NCI-H1048 (cell line): ENCODE measurements at regions not wholly inside any gene's neighbourhood (a gene's known extent, or its start where the extent isn't known, plus 50 kb on each side); places are given as distances from the start of the nearest gene placed in this dataset.
"Not testable (repeated sequence)": the region's sequence is repeated elsewhere in the genome, so short reads cannot be mapped to it uniquely, and the experiment has no call there.

Experiments used
- DNase-seq: peaks from one replicate; lab custom pipeline; 2025; lab: John Stamatoyannopoulos, UW

GRCh38 chr5:92992073-92992472, 588.9 kb downstream of the NR2F1-AS1 start:
- no peak for DNase-seq

- no peak for DNase-seq
Measured at GRCh38 chr5:92991581-92992067, 589.4 kb downstream of the NR2F1-AS1 start.

GRCh38 chr5:92990771-92991170, 590.2 kb downstream of the NR2F1-AS1 start:
- DNase-seq, result no peak

- no peak for DNase-seq
Measured at GRCh38 chr5:92981001-92981400, 600.0 kb downstream of the NR2F1-AS1 start.

- DNase-seq, result no peak
Measured at GRCh38 chr5:92980491-92980890, 600.5 kb downstream of the NR2F1-AS1 start.

GRCh38 chr5:92979716-92980115, 601.3 kb downstream of the NR2F1-AS1 start:
- no peak for DNase-seq

- no peak for DNase-seq
Measured at GRCh38 chr5:92977846-92978540, 603.0 kb downstream of the NR2F1-AS1 start.

- no peak for DNase-seq
Measured at GRCh38 chr5:92976156-92976555, 604.9 kb downstream of the NR2F1-AS1 start.

GRCh38 chr5:92969781-92970237, 611.2 kb downstream of the NR2F1-AS1 start:
- DNase-seq, result no peak

- no peak for DNase-seq
Measured at GRCh38 chr5:92969191-92969780, 611.7 kb downstream of the NR2F1-AS1 start.

GRCh38 chr5:92963800-92964199, 617.2 kb downstream of the NR2F1-AS1 start:
- no peak for DNase-seq

GRCh38 chr5:92962752-92963151, 618.3 kb downstream of the NR2F1-AS1 start:
- no peak for DNase-seq

- DNase-seq, result no peak
Measured at GRCh38 chr5:92956886-92957285, 624.1 kb downstream of the NR2F1-AS1 start.

GRCh38 chr5:92952243-92952642, 628.8 kb downstream of the NR2F1-AS1 start:
- no peak for DNase-seq

GRCh38 chr5:92951746-92952145, 629.3 kb downstream of the NR2F1-AS1 start:
- no peak for DNase-seq

GRCh38 chr5:92946546-92946945, 634.5 kb downstream of the NR2F1-AS1 start:
- no peak for DNase-seq

- no peak for DNase-seq
Measured at GRCh38 chr5:92945605-92946097, 635.4 kb downstream of the NR2F1-AS1 start.

- DNase-seq, result no peak
Measured at GRCh38 chr5:92944903-92945604, 636.0 kb downstream of the NR2F1-AS1 start.

- no peak for DNase-seq
Measured at GRCh38 chr5:92944337-92944736, 636.7 kb downstream of the NR2F1-AS1 start.

- no peak for DNase-seq
Measured at GRCh38 chr5:92942762-92943161, 638.3 kb downstream of the NR2F1-AS1 start.

- DNase-seq, result no peak
Measured at GRCh38 chr5:92941806-92942205, 639.2 kb downstream of the NR2F1-AS1 start.

GRCh38 chr5:92939428-92939827, 641.6 kb downstream of the NR2F1-AS1 start:
- no peak for DNase-seq

- DNase-seq, result not testable (repeated sequence)
Measured at GRCh38 chr5:92937396-92937795, 643.6 kb downstream of the NR2F1-AS1 start.
